Naive thymus-derived CD4-positive, alpha-beta T cell (primary cell): ENCODE measurements at regions not wholly inside any gene's neighbourhood (a gene's known extent, or its start where the extent isn't known, plus 50 kb on each side); places are given as distances from the start of the nearest gene placed in this dataset.
A peak's percentile ranks its signal among the peaks of the same experiment; 100 is the strongest.

Experiments used
- ATAC-seq: fragments of 150-1000 bp; cut with Tn5 transposase; 2 replicates; pipeline ENCODE4 v1.10.0; 2021; ENCODE audit warnings: mild to moderate bottlenecking, moderate library complexity
- CTCF ChIA-PET: fragments of 350-600 bp; sonication (Branson Sonifier 250); formaldehyde crosslinking; loops from one replicate; lab custom pipeline; 2021; ENCODE audit warnings: antibody characterized with exemption; lab: Charles Lee
- POLR2A ChIA-PET: fragments of 350-600 bp; sonication (Branson Sonifier 250); formaldehyde crosslinking; loops from one replicate; lab custom pipeline; 2021; ENCODE audit warnings: antibody characterized with exemption, inconsistent platforms; lab: Charles Lee
- DNase-seq, 9 donors: peaks; one replicate each; pipeline versions ENCODE4 v3.0.0 to v3.0.0-alpha.2; 2020 to 2022; ENCODE audit warnings: mixed read lengths in 1 of 9
- H3K27ac ChIP-seq: one replicate; pipeline ENCODE4 v1.7.0; 2013; ENCODE audit warnings: mild to moderate bottlenecking, low read depth, low read length, moderate library complexity
- H3K27me3 ChIP-seq, 2 donors: one replicate each; pipeline ENCODE4 v1.7.0; 2013; ENCODE audit warnings: low read length in 2 of 2, mild to moderate bottlenecking in 2 of 2, moderate library complexity in 2 of 2; ENCODE audit not compliant: control insufficient read depth in 2 of 2, insufficient read depth in 2 of 2
- H3K36me3 ChIP-seq, 3 experiments: 1 replicate in 2 of 3; 2 replicates in 1 of 3; pipeline ENCODE4 v1.7.0; 2013; ENCODE audit warnings: low read length in 3 of 3, mild to moderate bottlenecking in 3 of 3, moderate library complexity in 1 of 3; ENCODE audit not compliant: insufficient read depth in 3 of 3, control insufficient read depth in 2 of 3
- H3K4me1 ChIP-seq, 2 donors: one replicate each; pipeline ENCODE4 v1.7.0; 2013; ENCODE audit warnings: low read length in 2 of 2, mild to moderate bottlenecking in 2 of 2, moderate library complexity in 1 of 2; ENCODE audit not compliant: control insufficient read depth in 2 of 2, insufficient read depth in 2 of 2
- H3K4me3 ChIP-seq: 2 replicates; pipeline ENCODE4 v1.7.0; 2013; ENCODE audit warnings: mild to moderate bottlenecking, low read length
- H3K9me3 ChIP-seq, 3 experiments: 1 replicate in 2 of 3; 2 replicates in 1 of 3; pipeline ENCODE4 v1.7.0; 2013; ENCODE audit warnings: low read length in 3 of 3; ENCODE audit not compliant: control insufficient read depth in 2 of 3
- H3K27ac Mint-ChIP-seq, 9 donors: one replicate each; pipeline ENCODE4 v1.8.0; 2020 to 2022; ENCODE audit warnings: mixed read lengths in 9 of 9, mild to moderate bottlenecking in 8 of 9, moderate library complexity in 5 of 9, inconsistent platforms in 2 of 9
- H3K27me3 Mint-ChIP-seq, 5 donors: one replicate each; pipeline ENCODE4 v1.8.0; 2021 to 2022; ENCODE audit warnings: mixed read lengths in 5 of 5, mild to moderate bottlenecking in 1 of 5
- H3K36me3 Mint-ChIP-seq, 5 donors: one replicate each; pipeline ENCODE4 v1.8.0; 2020 to 2022; ENCODE audit warnings: mixed read lengths in 5 of 5, mild to moderate bottlenecking in 3 of 5, inconsistent platforms in 1 of 5
- H3K4me1 Mint-ChIP-seq, 7 donors: one replicate each; pipeline ENCODE4 v1.8.0; 2020 to 2022; ENCODE audit warnings: mixed read lengths in 7 of 7, mild to moderate bottlenecking in 3 of 7, inconsistent platforms in 1 of 7
- H3K4me3 Mint-ChIP-seq, 10 donors: one replicate each; pipeline ENCODE4 v1.8.0; 2020 to 2022; ENCODE audit warnings: mild to moderate bottlenecking in 10 of 10, mixed read lengths in 10 of 10, moderate library complexity in 6 of 10, inconsistent platforms in 2 of 10
- H3K9me3 Mint-ChIP-seq, 11 donors: one replicate each; pipeline ENCODE4 v1.8.0; 2020 to 2022; ENCODE audit warnings: mixed read lengths in 11 of 11, mild to moderate bottlenecking in 4 of 11, inconsistent platforms in 1 of 11, moderate library complexity in 1 of 11
- intact Hi-C, 2 donors: fragments of 100-400 bp; cut with micrococcal nuclease; formaldehyde crosslinking; loops; one replicate each; pipeline ENCODE4 v1.15.1; 2023

GRCh38 chr6:23454080-23454976, 671.7 kb upstream of the NRSN1 start:
- intact Hi-C loops = no loop called here
- Mint-ChIP-seq H3K27ac (peak overlapping the region in 1 of 9 donors; percentile 12), H3K4me1 (no peaks in the 10 kb centered on the region), H3K9me3 (peaks cover 0 to 17% (median 2%) of the 10 kb centered on the region in 11 donors), H3K27me3 (no peaks in the 10 kb centered on the region), H3K36me3 (no peaks in the 10 kb centered on the region), H3K4me3 (no peak overlapping the region)
- Histone ChIP-seq H3K4me1 (no peaks in the 10 kb centered on the region), H3K9me3 (no peaks in the 10 kb centered on the region), H3K27ac (no peak overlapping the region), H3K27me3 (peaks cover 0 to 3% of the 10 kb centered on the region in 2 donors), H3K4me3 (no peak overlapping the region), H3K36me3 (no peaks in the 10 kb centered on the region)
- CTCF ChIA-PET = no interaction called here
- DNase-seq = no peak
- no peak for ATAC-seq
- POLR2A ChIA-PET = no interaction called here

GRCh38 chr6:23455754-23456153, 670.3 kb upstream of the NRSN1 start:
- no peaks in the 10 kb centered on the region for H3K36me3 Mint-ChIP-seq
- no peak overlapping the region for H3K27ac ChIP-seq
- H3K4me3 Mint-ChIP-seq = no peak overlapping the region
- intact Hi-C loops = no loop called here
- no peaks in the 10 kb centered on the region for H3K36me3 ChIP-seq
- no peak overlapping the region for H3K27ac Mint-ChIP-seq
- no peaks in the 10 kb centered on the region for H3K27me3 Mint-ChIP-seq
- no peak overlapping the region for H3K4me3 ChIP-seq
- POLR2A ChIA-PET = no interaction called here
- H3K9me3 Mint-ChIP-seq = peaks cover 0 to 17% (median 2%) of the 10 kb centered on the region in 11 donors
- ATAC-seq (no peak), DNase-seq (no peak)
- H3K9me3 ChIP-seq = no peaks in the 10 kb centered on the region
- H3K4me1 Mint-ChIP-seq = no peaks in the 10 kb centered on the region
- peaks cover 0 to 3% of the 10 kb centered on the region in 2 donors for H3K27me3 ChIP-seq
- H3K4me1 ChIP-seq = no peaks in the 10 kb centered on the region
- CTCF ChIA-PET = no interaction called here

GRCh38 chr6:23456396-23456795, 669.6 kb upstream of the NRSN1 start:
- H3K9me3 Mint-ChIP-seq = peaks cover 0 to 17% (median 2%) of the 10 kb centered on the region in 11 donors
- H3K36me3 Mint-ChIP-seq = no peaks in the 10 kb centered on the region
- H3K27me3 Mint-ChIP-seq = no peaks in the 10 kb centered on the region
- H3K36me3 ChIP-seq = no peaks in the 10 kb centered on the region
- H3K4me1 ChIP-seq = no peaks in the 10 kb centered on the region
- peaks cover 0 to 3% of the 10 kb centered on the region in 2 donors for H3K27me3 ChIP-seq
- no peaks in the 10 kb centered on the region for H3K4me1 Mint-ChIP-seq
- DNase-seq = no peak
- no peak for ATAC-seq
- no peaks in the 10 kb centered on the region for H3K9me3 ChIP-seq
- intact Hi-C loops = no loop called here
- H3K4me3 ChIP-seq = no peak overlapping the region
- ChIA-PET CTCF (no interaction called here), POLR2A (no interaction called here)
- H3K27ac Mint-ChIP-seq = no peak overlapping the region
- no peak overlapping the region for H3K4me3 Mint-ChIP-seq
- no peak overlapping the region for H3K27ac ChIP-seq

GRCh38 chr6:23457321-23457720, 668.7 kb upstream of the NRSN1 start:
- Histone ChIP-seq H3K27me3 (peaks cover 0 to 3% of the 10 kb centered on the region in 2 donors), H3K4me3 (no peak overlapping the region), H3K27ac (no peak overlapping the region), H3K4me1 (no peaks in the 10 kb centered on the region), H3K9me3 (no peaks in the 10 kb centered on the region), H3K36me3 (no peaks in the 10 kb centered on the region)
- no peaks in the 10 kb centered on the region for H3K4me1 Mint-ChIP-seq
- ATAC-seq (no peak), DNase-seq (no peak)
- H3K9me3 Mint-ChIP-seq = peaks cover 0 to 17% (median 1%) of the 10 kb centered on the region in 11 donors
- intact Hi-C loops = no loop called here
- CTCF ChIA-PET = no interaction called here
- no peaks in the 10 kb centered on the region for H3K27me3 Mint-ChIP-seq
- H3K4me3 Mint-ChIP-seq = no peak overlapping the region
- POLR2A ChIA-PET = no interaction called here
- H3K36me3 Mint-ChIP-seq = no peaks in the 10 kb centered on the region
- no peak overlapping the region for H3K27ac Mint-ChIP-seq

GRCh38 chr6:23465912-23466311, 660.1 kb upstream of the NRSN1 start:
- H3K27me3 Mint-ChIP-seq = peaks cover 0 to 4% (median 0%) of the 10 kb centered on the region in 5 donors
- H3K36me3 ChIP-seq = no peaks in the 10 kb centered on the region
- DNase-seq (no peak), ATAC-seq (no peak)
- intact Hi-C loops = no loop called here
- no peaks in the 10 kb centered on the region for H3K27me3 ChIP-seq
- ChIA-PET CTCF (no interaction called here), POLR2A (no interaction called here)
- H3K36me3 Mint-ChIP-seq = no peaks in the 10 kb centered on the region
- H3K4me1 Mint-ChIP-seq = no peaks in the 10 kb centered on the region
- H3K4me1 ChIP-seq = no peaks in the 10 kb centered on the region
- peaks cover 0 to 10% (median 5%) of the 10 kb centered on the region in 11 donors for H3K9me3 Mint-ChIP-seq
- no peak overlapping the region for H3K4me3 ChIP-seq
- no peak overlapping the region for H3K27ac Mint-ChIP-seq
- no peak overlapping the region for H3K27ac ChIP-seq
- H3K4me3 Mint-ChIP-seq = no peak overlapping the region
- H3K9me3 ChIP-seq = no peaks in the 10 kb centered on the region

GRCh38 chr6:23477586-23477985, 648.4 kb upstream of the NRSN1 start:
- Mint-ChIP-seq H3K27ac (no peak overlapping the region), H3K9me3 (peaks cover 0 to 16% (median 1%) of the 10 kb centered on the region in 11 donors), H3K27me3 (no peaks in the 10 kb centered on the region), H3K4me3 (no peak overlapping the region), H3K36me3 (no peaks in the 10 kb centered on the region), H3K4me1 (no peaks in the 10 kb centered on the region)
- ChIA-PET CTCF (no interaction called here), POLR2A (no interaction called here)
- Histone ChIP-seq H3K27ac (no peak overlapping the region), H3K4me3 (no peak overlapping the region), H3K36me3 (no peaks in the 10 kb centered on the region), H3K4me1 (no peaks in the 10 kb centered on the region), H3K9me3 (no peaks in the 10 kb centered on the region), H3K27me3 (no peaks in the 10 kb centered on the region)
- no peak for ATAC-seq
- intact Hi-C loops = no loop called here
- DNase-seq = no peak

- Histone ChIP-seq H3K27me3 (no peaks in the 10 kb centered on the region), H3K27ac (no peak overlapping the region), H3K4me3 (no peak overlapping the region), H3K36me3 (no peaks in the 10 kb centered on the region), H3K9me3 (no peaks in the 10 kb centered on the region), H3K4me1 (no peaks in the 10 kb centered on the region)
- no peaks in the 10 kb centered on the region for H3K36me3 Mint-ChIP-seq
- H3K4me1 Mint-ChIP-seq = no peaks in the 10 kb centered on the region
- ATAC-seq (no peak), DNase-seq (no peak)
- no peaks in the 10 kb centered on the region for H3K27me3 Mint-ChIP-seq
- ChIA-PET POLR2A (no interaction called here), CTCF (no interaction called here)
- intact Hi-C loops = no loop called here
- H3K27ac Mint-ChIP-seq = no peak overlapping the region
- H3K4me3 Mint-ChIP-seq = no peak overlapping the region
- H3K9me3 Mint-ChIP-seq = peaks cover 0 to 16% (median 1%) of the 10 kb centered on the region in 11 donors
Measured at GRCh38 chr6:23478312-23478711, 647.7 kb upstream of the NRSN1 start.
